Pancreas (tissue), 10 donors: ENCODE measurements at regions not wholly inside any gene's neighbourhood (a gene's known extent, or its start where the extent isn't known, plus 50 kb on each side); places are given as distances from the start of the nearest gene placed in this dataset.

Experiments used
- ATAC-seq, 4 donors: fragments of 200-7000 bp; cut with Tn5 transposase; one replicate each; pipeline versions ENCODE4 v1.8.0 to v1.9.1; 2020; ENCODE audit warnings: mild to moderate bottlenecking in 4 of 4, moderate library complexity in 4 of 4
- DNase-seq, 6 donors: peaks; one replicate each; pipeline ENCODE4 v3.0.0-alpha.2; 2020
- FAIRE-seq: peaks from 2 replicates; lab custom pipeline; 2012; peaks lifted over from hg19 to GRCh38; lab: Jason Lieb, UNC
- H3K27ac ChIP-seq, 4 donors: fragments of 200-600 bp; sonication (generic); 1 replicate in 3 of 4; 2 replicates in 1 of 4; pipeline versions ENCODE4 v1.5.0 to v1.8.0; 2020
- H3K27me3 ChIP-seq, 4 donors: fragments of 200-600 bp; one replicate each; pipeline ENCODE4 v1.8.0; 2021
- H3K36me3 ChIP-seq, 3 donors: fragments of 200-600 bp; sonication (generic) in 1 of 3; one replicate each; pipeline versions ENCODE4 v1.5.0 to v1.8.0; 2020 to 2021
- H3K4me1 ChIP-seq, 3 donors: fragments of 200-600 bp; one replicate each; pipeline ENCODE4 v1.8.0; 2021
- H3K4me3 ChIP-seq, 4 donors: fragments of 200-600 bp; sonication (generic) in 2 of 4; one replicate each; pipeline versions ENCODE4 v1.5.0 to v1.8.0; 2020 to 2021
- H3K9me3 ChIP-seq, 4 donors: fragments of 200-600 bp; one replicate each; pipeline ENCODE4 v1.8.0; 2021
- CTCF ChIP-seq, 4 donors: fragments of 200-600 bp; sonication (generic) in 3 of 4; IDR thresholded peaks; one replicate each; pipeline versions ENCODE4 v1.5.0 to v1.8.0; 2021; ENCODE audit warnings: antibody characterized with exemption in 4 of 4
- WGBS, 2 donors: extraction: QIAGEN DNeasy Blood & Tissue Kit; methylation state at CpG; one replicate each; pipeline ENCODE4 v1.1.7; 2013; 5-methylcytosine and 5-hydroxymethylcytosine counted together
- intact Hi-C, 3 donors: fragments of 100-400 bp; cut with DNase I; formaldehyde crosslinking; loops; one replicate each; pipeline versions ENCODE4 v1.11.1 to v1.14.2; 2022
- donor health status: healthy with polysubstance abuse.
- donor health status: DM: no; HTN: no; CAD: no; lungs with moderate emphysema.
- donor health status: DM: no; HTN: no; CAD: no.
- donor health status: control.
- donor health status: control.
- donor health status: Bipolar disorder and iron deficiency.
- donor health status: DM: yes; HTN: yes; CAD: no.
- donor health status: DM: no; HTN: no; CAD: no.
- donor health status: DM: no; HTN: no; CAD: no.
- donor health status: DM: yes; HTN: yes; CAD: no.

GRCh38 chr17:34203018-34203638 is 52.0 kb upstream of the CCL2 start:
- Histone ChIP-seq H3K27ac (no peak overlapping the region), H3K4me3 (no peak overlapping the region), H3K4me1 (peaks cover 0 to 4% (median 0%) of the 10 kb centered on the region in 3 donors), H3K27me3 (peaks cover 0 to 14% (median 0%) of the 10 kb centered on the region in 4 donors), H3K9me3 (no peaks in the 10 kb centered on the region), H3K36me3 (no peaks in the 10 kb centered on the region)
- no peak for DNase-seq
- FAIRE-seq = no peak
- 46 to 52% methylated on average over 4 of the region's 4 CpGs for WGBS, 2 donors
- intact Hi-C loops = loop anchor here (5.0 to 10.0 kb wide), 4 partner anchors 102 to 162 kb away; partner anchors contain the start of genes CCL1 (in 2 of the 3) and CCL13 (in 1 of the 3)
- no peak for ATAC-seq
- TF ChIP-seq CTCF (IDR thresholded peaks at IDR 0.05) = no peak

- Histone ChIP-seq H3K36me3 (no peaks in the 10 kb centered on the region), H3K9me3 (no peaks in the 10 kb centered on the region), H3K27me3 (peaks cover 0 to 3% (median 0%) of the 10 kb centered on the region in 4 donors), H3K4me1 (peaks cover 0 to 4% (median 0%) of the 10 kb centered on the region in 3 donors), H3K27ac (no peak overlapping the region), H3K4me3 (no peak overlapping the region)
- FAIRE-seq (no peak), ATAC-seq (no peak), DNase-seq (peak in 2 of 6 donors; percentile 53 to 54)
- WGBS, 2 donors = 63 to 64% methylated on average over 5 of the region's 5 CpGs
- intact Hi-C loops = loop anchor here (5.0 to 10.0 kb wide), 4 partner anchors 100 to 160 kb away; partner anchors contain the start of genes CCL1 (in 2 of the 3) and CCL13 (in 1 of the 3)
- TF ChIP-seq CTCF (IDR thresholded peaks at IDR 0.05) = no peak
Observed at GRCh38 chr17:34204402-34204801, 50.7 kb upstream of the CCL2 start.
